NCI-H2081 (cell line): ENCODE measurements at regions not wholly inside any gene's neighbourhood (a gene's known extent, or its start where the extent isn't known, plus 50 kb on each side); places are given as distances from the start of the nearest gene placed in this dataset.

Experiments
- DNase-seq, 2 experiments: peaks; one replicate each; lab custom pipeline; 2025; lab: John Stamatoyannopoulos, UW

GRCh38 chr18:40662898-40663437, 1292.1 kb upstream of the PIK3C3 start:
- no peak for DNase-seq

GRCh38 chr18:40653682-40654081, 1301.4 kb upstream of the PIK3C3 start:
- no peak for DNase-seq

GRCh38 chr18:40652321-40652720, 1302.7 kb upstream of the PIK3C3 start:
- DNase-seq: no peak

- DNase-seq: no peak
Measured at GRCh38 chr18:40651163-40651562, 1303.9 kb upstream of the PIK3C3 start.

GRCh38 chr18:40642692-40643229, 1312.3 kb upstream of the PIK3C3 start:
- no peak for DNase-seq

- DNase-seq: no peak
Measured at GRCh38 chr18:40631319-40631718, 1323.7 kb upstream of the PIK3C3 start.

- DNase-seq: no peak
Measured at GRCh38 chr18:40630496-40630895, 1324.5 kb upstream of the PIK3C3 start.

- no peak for DNase-seq
Measured at GRCh38 chr18:40624959-40625358, 1330.1 kb upstream of the PIK3C3 start.

GRCh38 chr18:40613721-40614120, 1341.3 kb upstream of the PIK3C3 start:
- no peak for DNase-seq

GRCh38 chr18:40612356-40612755, 1342.7 kb upstream of the PIK3C3 start:
- DNase-seq: peak in 1 of 2 experiments; percentile 48

GRCh38 chr18:40608226-40608625, 1346.8 kb upstream of the PIK3C3 start:
- DNase-seq: peak in 1 of 2 experiments; percentile 16

GRCh38 chr18:40607542-40608148, 1347.4 kb upstream of the PIK3C3 start:
- peak in 1 of 2 experiments; percentile 74 for DNase-seq

- peak in 1 of 2 experiments; percentile 16 for DNase-seq
Measured at GRCh38 chr18:40606996-40607395, 1348.0 kb upstream of the PIK3C3 start.

- no peak for DNase-seq
Measured at GRCh38 chr18:40583671-40584070, 1371.4 kb upstream of the PIK3C3 start.

- no peak for DNase-seq
Measured at GRCh38 chr18:40582105-40582504, 1372.9 kb upstream of the PIK3C3 start.

- DNase-seq: no peak
Measured at GRCh38 chr18:40577981-40578365, 1377.1 kb upstream of the PIK3C3 start.

- no peak for DNase-seq
Measured at GRCh38 chr18:40577239-40577980, 1377.6 kb upstream of the PIK3C3 start.

- DNase-seq: no peak
Measured at GRCh38 chr18:40576507-40577115, 1378.4 kb upstream of the PIK3C3 start.

GRCh38 chr18:40570615-40571014, 1384.4 kb upstream of the PIK3C3 start:
- no peak for DNase-seq

- DNase-seq: no peak
Measured at GRCh38 chr18:40569605-40570004, 1385.4 kb upstream of the PIK3C3 start.

- no peak for DNase-seq
Measured at GRCh38 chr18:40566510-40566844, 1388.6 kb upstream of the PIK3C3 start.

- no peak for DNase-seq
Measured at GRCh38 chr18:40565805-40566509, 1389.1 kb upstream of the PIK3C3 start.
